K562 (cell line): ENCODE measurements at regions not wholly inside any gene's neighbourhood (a gene's known extent, or its start where the extent isn't known, plus 50 kb on each side); places are given as distances from the start of the nearest gene placed in this dataset.

ENCODE experiments used
- ATAC-seq: fragments of 200-7000 bp; cut with Tn5 transposase; 3 replicates; pipeline ENCODE4 v1.9.1; 2020; ENCODE audit warnings: moderate library complexity
- BruUV-seq: library from RNA; stranded (reverse); fragments of 400-500 nt; replicated peaks from 2 replicates; lab custom pipeline; 2021; lab: Mats Ljungman, UMichigan
- CTCF ChIA-PET: fragments of 300-600 bp; formaldehyde crosslinking; extraction: SDS; loops from one replicate; lab custom pipeline; 2021; ENCODE audit warnings: low intra/inter-chr PET ratio; lab: Yijun Ruan, JAX
- POLR2A ChIA-PET: fragments of 300-600, 350-650 bp; sonication (Branson Sonifier 250); formaldehyde crosslinking; extraction: SDS; loops from one replicate; lab custom pipeline; 2021; ENCODE audit warnings: antibody characterized with exemption, inconsistent platforms; lab: Yijun Ruan, JAX
- DNase-seq, 4 experiments: peaks; one replicate each; pipeline versions ENCODE4 v3.0.0 to v3.0.0-alpha.2; 2011 to 2018; ENCODE audit warnings: low spot score in 3 of 4, mixed read lengths in 3 of 4; ENCODE audit errors: extremely low read depth in 1 of 4
- FAIRE-seq: peaks from 2 replicates; lab custom pipeline; 2011; peaks lifted over from hg19 to GRCh38; lab: Jason Lieb, UNC
- H2AFZ ChIP-seq: 2 replicates; pipeline ENCODE4 v1.6.0; 2011; ENCODE audit warnings: low read depth, low read length, control low read depth, inconsistent platforms
- H3K27ac ChIP-seq: fragments of 200-600 bp; 3 replicates; pipeline ENCODE4 v1.8.0; 2011; ENCODE audit warnings: low read depth, mild to moderate bottlenecking, control low read depth, inconsistent platforms, low read length, moderate library complexity, mixed read lengths; ENCODE audit errors: extremely low read depth
- H3K27me3 ChIP-seq, 2 experiments: fragments of 300-600 bp in 1 of 2; 2 replicates in 1 of 2; 3 replicates in 1 of 2; pipeline versions ENCODE4 v1.6.0 to v1.8.0; 2011; ENCODE audit warnings: inconsistent platforms in 2 of 2, low read length in 2 of 2, mild to moderate bottlenecking in 1 of 2, mixed read lengths in 1 of 2, moderate library complexity in 1 of 2; ENCODE audit not compliant: control insufficient read depth in 2 of 2, insufficient read depth in 2 of 2
- H3K36me3 ChIP-seq: fragments of 300-600 bp; 3 replicates; pipeline ENCODE4 v1.8.0; 2011; ENCODE audit warnings: mild to moderate bottlenecking, low read length, inconsistent platforms; ENCODE audit not compliant: control insufficient read depth, insufficient read depth
- H3K4me1 ChIP-seq, 2 experiments: fragments of 200-600 bp in 1 of 2; replicated peaks in 1 of 2; 2 replicates in 1 of 2; 3 replicates in 1 of 2; pipeline versions ENCODE4 v1.5.1 to v1.8.0; 2011; ENCODE audit warnings: inconsistent platforms in 2 of 2, low read length in 2 of 2, mild to moderate bottlenecking in 1 of 2, mixed read lengths in 1 of 2, moderate library complexity in 1 of 2; ENCODE audit not compliant: control insufficient read depth in 2 of 2, insufficient read depth in 2 of 2
- H3K4me2 ChIP-seq: 2 replicates; pipeline ENCODE4 v1.6.1; 2011; ENCODE audit warnings: low read length, control low read depth, inconsistent platforms, mixed read lengths; ENCODE audit not compliant: insufficient read depth
- H3K4me3 ChIP-seq: fragments of 200-600 bp; sonication (generic), shearing (Covaris generic); 2 replicates; pipeline ENCODE4 v1.5.1; 2016; ENCODE audit warnings: control low read depth, inconsistent platforms
- H3K79me2 ChIP-seq: fragments of 200-600 bp; 3 replicates; pipeline ENCODE4 v1.8.0; 2011; ENCODE audit warnings: low read length, inconsistent platforms; ENCODE audit not compliant: control insufficient read depth, insufficient read depth
- H3K9ac ChIP-seq, 2 experiments: 2 replicates each; pipeline versions ENCODE4 v1.6.0 to v1.6.1; 2011; ENCODE audit warnings: low read depth in 2 of 2, low read length in 2 of 2, control low read depth in 1 of 2, inconsistent platforms in 1 of 2, mild to moderate bottlenecking in 1 of 2, mixed read lengths in 1 of 2; ENCODE audit not compliant: insufficient read depth in 1 of 2
- H3K9me1 ChIP-seq: one replicate; pipeline ENCODE4 v1.6.0; 2011; ENCODE audit warnings: inconsistent platforms, mild to moderate bottlenecking, low read length, moderate library complexity; ENCODE audit not compliant: control insufficient read depth, insufficient read depth
- H3K9me3 ChIP-seq: replicated peaks from 2 replicates; pipeline ENCODE4 v1.5.1; 2011; ENCODE audit warnings: low read depth, low read length, inconsistent platforms; ENCODE audit not compliant: control insufficient read depth, insufficient read depth
- H4K20me1 ChIP-seq: replicated peaks from 2 replicates; pipeline ENCODE4 v1.6.1; 2011; ENCODE audit warnings: low read length, inconsistent platforms, mixed read lengths; ENCODE audit not compliant: control insufficient read depth, insufficient read depth
- CBFB ChIP-seq: sonication (generic); formaldehyde crosslinking; IDR thresholded peaks from 2 replicates; pipeline ENCODE4 v1.4.0; 2020; ENCODE audit warnings: mild to moderate bottlenecking, missing genetic modification reagents
- CBX1 ChIP-seq: sonication (generic); IDR thresholded peaks from 2 replicates; pipeline ENCODE4 v1.6.1; 2016; ENCODE audit warnings: antibody characterized with exemption, low read depth, mild to moderate bottlenecking
- CTBP1 ChIP-seq: fragments of 450-650 bp; IDR thresholded peaks from 2 replicates; pipeline ENCODE4 v1.6.1; 2016; ENCODE audit warnings: borderline replicate concordance
- E2F3 ChIP-seq: fragments of 250-450 bp; sonication (Bioruptor Pico); IDR thresholded peaks from 2 replicates; pipeline ENCODE4 v1.4.0; 2020; ENCODE audit warnings: mild to moderate bottlenecking
- HSF4 ChIP-seq: fragments of 250-450 bp; sonication (Bioruptor Pico); IDR thresholded peaks from 2 replicates; pipeline ENCODE4 v2.1.2; 2022; ENCODE audit warnings: mild to moderate bottlenecking, moderate library complexity, borderline replicate concordance
- KDM1A ChIP-seq, 2 experiments: fragments of 450-650 bp; IDR thresholded peaks; 2 replicates each; pipeline ENCODE4 v1.6.1; 2016; ENCODE audit warnings: mild to moderate bottlenecking in 2 of 2
- PHF21A ChIP-seq: fragments of 450-650 bp; IDR thresholded peaks from 2 replicates; pipeline ENCODE4 v1.6.1; 2017; ENCODE audit warnings: low read depth, borderline replicate concordance
- PRMT5 ChIP-seq: sonication (generic); formaldehyde crosslinking; IDR thresholded peaks from 2 replicates; pipeline ENCODE4 v1.5.0; 2020; ENCODE audit warnings: missing genetic modification reagents
- THRB ChIP-seq: fragments of 450-650 bp; formaldehyde crosslinking; conservative IDR thresholded peaks from 2 replicates; pipeline ENCODE4 v1.4.0; 2022; ENCODE audit warnings: mild to moderate bottlenecking, missing genetic modification characterization
- TRIM24 ChIP-seq, 2 experiments: fragments of 450-650 bp; IDR thresholded peaks; 2 replicates each; pipeline ENCODE4 v1.6.1; 2016
- ZNF551 ChIP-seq: fragments of 250-450 bp; sonication (Bioruptor Pico); IDR thresholded peaks from 2 replicates; pipeline ENCODE4 v1.5.0; 2021; ENCODE audit warnings: mild to moderate bottlenecking, moderate library complexity
- WGBS: fragments of 100-300 bp; shearing (Covaris generic); methylation state at CpG from one replicate; pipeline ENCODE4 v1.1.6; 2016; ENCODE audit warnings: low coverage, mixed read lengths; ENCODE audit not compliant: insufficient coverage; ENCODE audit errors: missing lambda C conversion rate; 5-methylcytosine and 5-hydroxymethylcytosine counted together
- in situ Hi-C: fragments of 300-500 bp; cut with MboI; formaldehyde crosslinking; loops from 4 replicates; pipeline ENCODE4 v1.15.0; 2018; ENCODE audit warnings: inconsistent platforms, mixed read lengths
- intact Hi-C: fragments of 100-400 bp; cut with micrococcal nuclease; formaldehyde crosslinking; loops from 2 replicates; pipeline ENCODE4 v1.14.2; 2022
- TF ChIP-seq, protein P1 (sequence below): fragments of 450-650 bp; formaldehyde crosslinking; IDR thresholded peaks from 2 replicates; pipeline ENCODE4 v1.4.0; 2020; ENCODE audit warnings: mild to moderate bottlenecking, mixed read lengths
- TF ChIP-seq, protein P2 (sequence below): fragments of 250-450 bp; sonication (Bioruptor Pico); IDR thresholded peaks from 2 replicates; pipeline ENCODE4 v1.5.0; 2022; ENCODE audit warnings: mild to moderate bottlenecking

DNA sequence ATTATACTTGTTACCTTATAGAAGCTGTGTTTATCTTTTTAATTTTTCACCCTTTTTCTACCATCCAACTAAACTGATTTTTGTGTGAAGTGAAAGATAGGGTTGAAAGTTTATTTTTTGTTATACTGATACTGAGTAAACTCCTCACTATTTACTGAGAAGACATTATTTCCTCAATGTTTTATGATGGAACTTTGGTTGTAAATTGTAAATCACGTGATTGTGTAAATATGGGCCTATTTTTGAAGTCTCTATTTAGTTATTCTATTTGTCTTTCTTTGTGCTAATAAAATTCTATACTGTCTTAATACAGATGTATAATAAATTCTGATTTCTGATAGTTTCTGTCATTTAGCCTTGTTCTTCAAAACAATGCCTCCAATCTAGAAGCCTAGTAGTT is 697.2 kb upstream of the SLC8A1 start:
- no peak overlapping the region for H3K9ac ChIP-seq
- TF ChIP-seq, protein P1, sequence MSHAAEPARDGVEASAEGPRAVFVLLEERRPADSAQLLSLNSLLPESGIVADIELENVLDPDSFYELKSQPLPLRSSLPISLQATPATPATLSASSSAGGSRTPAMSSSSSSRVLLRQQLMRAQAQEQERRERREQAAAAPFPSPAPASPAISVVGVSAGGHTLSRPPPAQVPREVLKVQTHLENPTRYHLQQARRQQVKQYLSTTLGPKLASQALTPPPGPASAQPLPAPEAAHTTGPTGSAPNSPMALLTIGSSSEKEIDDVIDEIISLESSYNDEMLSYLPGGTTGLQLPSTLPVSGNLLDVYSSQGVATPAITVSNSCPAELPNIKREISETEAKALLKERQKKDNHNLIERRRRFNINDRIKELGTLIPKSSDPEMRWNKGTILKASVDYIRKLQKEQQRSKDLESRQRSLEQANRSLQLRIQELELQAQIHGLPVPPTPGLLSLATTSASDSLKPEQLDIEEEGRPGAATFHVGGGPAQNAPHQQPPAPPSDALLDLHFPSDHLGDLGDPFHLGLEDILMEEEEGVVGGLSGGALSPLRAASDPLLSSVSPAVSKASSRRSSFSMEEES: peak; percentile 84
- no peak for TF ChIP-seq E2F3
- no peaks in the 10 kb centered on the region for H3K79me2 ChIP-seq
- FAIRE-seq (no peak), DNase-seq (no peak), ATAC-seq (no peak)
- CTCF ChIA-PET: no interaction called here
- no peak overlapping the region for H2AFZ ChIP-seq
- in situ Hi-C loops: no loop called here
- WGBS: 0% methylated on average over 1 of the region's 1 CpG
- no peaks in the 10 kb centered on the region for H4K20me1 ChIP-seq
- H3K27ac ChIP-seq: no peak overlapping the region
- no peak overlapping the region for H3K4me2 ChIP-seq
- no peaks in the 10 kb centered on the region for H3K27me3 ChIP-seq
- no peaks in the 10 kb centered on the region for H3K4me1 ChIP-seq
- H3K4me3 ChIP-seq: no peak overlapping the region
- intact Hi-C loops: no loop called here
- H3K9me1 ChIP-seq: no peaks in the 10 kb centered on the region
- H3K9me3 ChIP-seq: no peaks in the 10 kb centered on the region
- POLR2A ChIA-PET: no interaction called here
- H3K36me3 ChIP-seq: no peaks in the 10 kb centered on the region
- BruUV-seq: no TSS peak

DNA sequence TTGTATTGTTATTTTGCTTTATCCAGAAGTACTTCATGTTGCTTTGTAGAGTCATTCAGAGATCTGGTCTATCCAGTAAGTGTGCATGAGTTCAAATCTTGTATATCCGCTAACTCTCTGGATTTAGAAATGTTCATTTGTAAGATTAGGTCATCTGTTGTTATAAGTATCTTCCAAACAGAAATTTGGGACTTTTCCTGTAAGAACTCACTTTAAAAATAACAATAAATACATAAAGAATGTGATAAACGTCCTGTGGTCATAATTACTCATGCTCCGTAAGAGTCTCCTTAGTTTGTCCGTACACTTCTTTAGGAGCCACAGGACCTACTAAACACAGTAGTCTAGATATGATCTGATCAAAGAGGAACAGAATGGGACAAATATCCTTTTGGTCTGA is 699.9 kb upstream of the SLC8A1 start:
- Histone ChIP-seq H3K9ac (no peak overlapping the region), H3K4me2 (no peak overlapping the region), H3K27ac (no peak overlapping the region), H3K79me2 (no peaks in the 10 kb centered on the region), H3K4me1 (no peaks in the 10 kb centered on the region), H3K4me3 (no peak overlapping the region), H3K27me3 (no peaks in the 10 kb centered on the region), H2AFZ (no peak overlapping the region), H3K9me3 (no peaks in the 10 kb centered on the region), H3K36me3 (no peaks in the 10 kb centered on the region), H4K20me1 (no peaks in the 10 kb centered on the region), H3K9me1 (no peaks in the 10 kb centered on the region)
- ATAC-seq: no peak
- DNase-seq: no peak
- intact Hi-C loops: no loop called here
- ChIA-PET CTCF (no interaction called here), POLR2A (interaction anchor here (0.5 kb wide), 1 partner anchor 646 kb away, joined by 3 read pairs; no protein-coding TSS in a partner anchor)
- WGBS: 3% methylated on average over 4 of the region's 4 CpGs
- BruUV-seq: no TSS peak
- FAIRE-seq: no peak
- in situ Hi-C loops: no loop called here
- TF ChIP-seq ZNF551 (no peak), THRB (CRISPR knock-in tag) (no peak), CBX1 (no peak), KDM1A (IDR thresholded peaks at IDR 0.05) (no peak), CTBP1 (no peak), CBFB (CRISPR knock-in tag) (no peak), HSF4 (CRISPR knock-in tag) (no peak), PHF21A (no peak), PRMT5 (CRISPR knock-in tag) (no peak), TRIM24 (IDR thresholded peaks at IDR 0.05) (no peak)
- TF ChIP-seq, protein P2, sequence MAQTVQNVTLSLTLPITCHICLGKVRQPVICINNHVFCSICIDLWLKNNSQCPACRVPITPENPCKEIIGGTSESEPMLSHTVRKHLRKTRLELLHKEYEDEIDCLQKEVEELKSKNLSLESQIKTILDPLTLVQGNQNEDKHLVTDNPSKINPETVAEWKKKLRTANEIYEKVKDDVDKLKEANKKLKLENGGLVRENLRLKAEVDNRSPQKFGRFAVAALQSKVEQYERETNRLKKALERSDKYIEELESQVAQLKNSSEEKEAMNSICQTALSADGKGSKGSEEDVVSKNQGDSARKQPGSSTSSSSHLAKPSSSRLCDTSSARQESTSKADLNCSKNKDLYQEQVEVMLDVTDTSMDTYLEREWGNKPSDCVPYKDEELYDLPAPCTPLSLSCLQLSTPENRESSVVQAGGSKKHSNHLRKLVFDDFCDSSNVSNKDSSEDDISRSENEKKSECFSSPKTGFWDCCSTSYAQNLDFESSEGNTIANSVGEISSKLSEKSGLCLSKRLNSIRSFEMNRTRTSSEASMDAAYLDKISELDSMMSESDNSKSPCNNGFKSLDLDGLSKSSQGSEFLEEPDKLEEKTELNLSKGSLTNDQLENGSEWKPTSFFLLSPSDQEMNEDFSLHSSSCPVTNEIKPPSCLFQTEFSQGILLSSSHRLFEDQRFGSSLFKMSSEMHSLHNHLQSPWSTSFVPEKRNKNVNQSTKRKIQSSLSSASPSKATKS (CRISPR knock-in tag): no peak
